Glomerular visceral epithelial cell (primary cell): ENCODE measurements at regions not wholly inside any gene's neighbourhood (a gene's known extent, or its start where the extent isn't known, plus 50 kb on each side); places are given as distances from the start of the nearest gene placed in this dataset.

Source experiments
- DNase-seq: peaks from one replicate; pipeline ENCODE4 v3.0.0-alpha.2; 2016; ENCODE audit errors: extremely low spot score

- no peak for DNase-seq
Measured at GRCh38 chr19:31160336-31160926, 188.8 kb downstream of the TSHZ3 start.

DNA sequence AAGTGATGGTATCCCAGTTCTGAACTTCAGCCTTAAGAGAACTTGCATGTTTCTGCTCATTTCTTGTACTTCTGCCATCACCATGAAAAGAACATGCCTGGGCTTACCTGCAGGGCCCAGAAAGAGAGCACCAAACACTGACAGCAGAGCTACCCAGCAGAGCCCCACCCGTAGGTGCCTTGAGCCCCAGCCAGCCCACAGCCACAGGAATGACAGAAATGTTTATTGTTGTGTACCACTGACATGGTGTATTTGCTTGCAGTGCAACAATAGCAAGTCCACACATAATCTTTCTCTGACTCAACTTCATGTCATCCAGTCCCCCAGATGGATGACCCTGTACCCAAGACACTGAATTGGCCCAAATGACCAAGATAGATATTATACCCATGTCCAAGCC lies 195.2 kb downstream of the TSHZ3 start:
- DNase-seq: peak; percentile 44

GRCh38 chr19:31152906-31153305 lies 196.3 kb downstream of the TSHZ3 start:
- DNase-seq: no peak

- DNase-seq: no peak
Measured at GRCh38 chr19:31149441-31149941, 199.7 kb downstream of the TSHZ3 start.

GRCh38 chr19:31148671-31149070 lies 200.6 kb downstream of the TSHZ3 start:
- DNase-seq: no peak

GRCh38 chr19:31147234-31147633 lies 202.0 kb downstream of the TSHZ3 start:
- no peak for DNase-seq

- no peak for DNase-seq
Measured at GRCh38 chr19:31146546-31147183, 202.6 kb downstream of the TSHZ3 start.

DNA sequence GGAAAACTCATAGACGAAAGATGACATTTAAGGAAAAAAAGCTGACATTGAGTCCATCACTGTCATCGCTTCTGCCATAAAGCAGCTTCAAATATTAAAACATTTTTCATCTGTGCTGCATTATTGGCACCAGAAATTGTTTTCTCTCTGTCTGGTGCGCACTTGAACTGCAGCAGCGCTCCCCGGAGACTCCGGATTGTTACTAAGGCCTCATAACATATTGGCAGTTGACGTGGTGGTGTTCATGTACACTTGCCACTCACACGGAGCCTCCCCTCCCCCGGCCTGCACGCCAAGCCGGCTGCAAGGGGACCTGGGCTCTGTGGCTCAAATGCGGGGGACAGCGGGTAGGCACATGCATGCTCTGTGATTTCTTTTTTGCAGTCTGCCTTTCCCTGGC lies 203.2 kb downstream of the TSHZ3 start:
- DNase-seq: no peak

DNA sequence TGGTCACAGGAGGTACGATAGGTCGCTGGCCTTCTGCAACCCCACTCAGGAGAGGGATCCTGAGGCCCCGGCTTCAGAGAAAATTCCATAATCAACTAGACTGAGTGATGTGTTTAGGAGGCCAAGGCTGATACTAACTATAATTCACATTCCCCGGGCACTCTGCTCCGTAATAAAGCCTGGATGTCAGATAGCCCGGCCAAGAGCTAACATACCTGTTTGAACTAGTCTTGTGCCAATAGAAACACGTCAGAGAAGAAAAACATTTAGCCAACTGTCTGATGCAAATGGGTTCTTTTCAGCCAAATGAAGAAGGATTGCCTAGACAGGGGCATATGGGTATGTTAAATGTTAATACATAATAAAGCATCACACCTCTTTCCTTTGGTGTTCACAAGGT lies 204.2 kb downstream of the TSHZ3 start:
- no peak for DNase-seq

- no peak for DNase-seq
Measured at GRCh38 chr19:31144075-31144870, 205.0 kb downstream of the TSHZ3 start.

- peak; percentile 89 for DNase-seq
Measured at GRCh38 chr19:31141301-31141700, 207.9 kb downstream of the TSHZ3 start.

GRCh38 chr19:31140717-31141116 lies 208.5 kb downstream of the TSHZ3 start:
- peak; percentile 87 for DNase-seq

GRCh38 chr19:31139871-31140505 lies 209.2 kb downstream of the TSHZ3 start:
- DNase-seq: peak; percentile 86

GRCh38 chr19:31138077-31138476 lies 211.2 kb downstream of the TSHZ3 start:
- no peak for DNase-seq

- DNase-seq: no peak
Measured at GRCh38 chr19:31135841-31136240, 213.4 kb downstream of the TSHZ3 start.

DNA sequence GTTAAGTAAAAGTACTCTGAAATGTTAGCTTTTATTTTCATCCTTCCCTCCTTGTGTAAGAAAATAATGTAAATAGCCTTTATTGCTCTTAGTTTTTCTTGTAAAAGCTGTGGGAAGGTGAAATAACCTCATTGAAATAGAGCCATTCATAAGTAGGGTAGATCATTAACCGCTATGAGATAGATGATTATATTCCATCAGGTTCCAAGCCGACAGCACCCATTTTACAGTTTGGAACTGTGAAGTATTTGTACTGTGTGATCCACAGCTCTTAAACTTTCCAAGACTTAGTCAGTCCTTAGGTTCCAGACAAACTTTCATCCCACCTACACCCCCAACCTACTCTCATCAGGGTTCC lies 216.5 kb downstream of the TSHZ3 start:
- DNase-seq: no peak

DNA sequence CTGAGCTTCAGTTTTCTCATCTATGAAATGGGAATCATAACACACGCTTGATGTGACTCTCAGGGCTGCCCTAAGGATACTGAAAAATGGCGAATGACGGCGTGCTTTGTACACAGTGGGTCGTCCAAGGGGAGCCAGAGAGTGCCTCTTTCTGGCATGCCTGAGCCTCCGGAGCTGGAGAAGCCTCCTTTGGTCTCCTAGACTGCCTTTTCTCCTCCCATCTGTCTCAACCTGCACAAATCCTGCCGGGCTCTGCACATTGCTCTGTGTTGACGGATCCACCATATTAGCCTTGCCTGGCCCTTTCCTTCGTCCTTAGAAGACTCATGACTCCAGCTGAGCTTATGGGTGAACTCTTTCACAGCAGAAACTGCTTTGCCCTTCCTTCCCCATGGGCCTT lies 220.9 kb downstream of the TSHZ3 start:
- DNase-seq: no peak

DNA sequence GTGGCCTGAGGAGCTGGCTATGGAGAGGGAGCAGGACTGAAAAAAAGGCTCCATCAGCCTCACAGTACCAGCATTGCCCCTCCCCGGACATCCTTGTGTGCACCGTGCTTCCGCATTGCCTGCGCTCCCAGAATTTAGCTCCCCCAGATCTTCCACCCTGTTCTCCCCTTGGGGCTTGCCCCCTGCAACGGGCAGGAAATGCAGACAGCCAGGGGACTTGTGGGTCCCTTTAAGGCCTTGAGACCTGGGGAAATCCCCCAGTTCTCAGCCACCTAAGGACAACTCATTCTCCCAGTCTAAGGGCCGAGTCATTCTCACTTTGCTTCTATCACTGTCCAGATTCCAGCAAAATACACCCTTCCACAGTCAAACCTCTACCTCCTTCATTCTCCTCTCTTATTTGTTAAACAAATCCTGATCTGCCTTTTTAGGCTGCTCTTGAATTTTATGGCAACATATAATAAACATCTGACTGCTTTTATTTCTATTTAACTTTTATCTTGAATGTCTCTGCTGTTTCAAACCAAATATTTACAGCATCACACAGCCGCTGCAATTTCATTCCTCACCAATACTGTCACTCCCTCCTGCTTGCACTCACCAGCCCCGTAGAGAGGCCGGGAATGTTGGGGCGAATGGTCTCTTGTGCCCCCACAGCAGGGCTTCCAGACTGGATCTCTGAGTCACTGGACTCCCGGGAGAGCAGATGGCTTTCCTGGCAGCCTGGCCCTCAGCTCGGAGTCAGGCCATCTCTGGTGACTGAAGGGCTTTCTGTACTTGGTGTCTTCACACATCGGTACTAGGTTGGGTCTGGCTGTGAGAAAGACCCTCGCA lies 221.9 kb downstream of the TSHZ3 start:
- DNase-seq: peak; percentile 90

- no peak for DNase-seq
Measured at GRCh38 chr19:31126236-31126635, 223.0 kb downstream of the TSHZ3 start.

- DNase-seq: no peak
Measured at GRCh38 chr19:31125071-31125470, 224.2 kb downstream of the TSHZ3 start.

DNA sequence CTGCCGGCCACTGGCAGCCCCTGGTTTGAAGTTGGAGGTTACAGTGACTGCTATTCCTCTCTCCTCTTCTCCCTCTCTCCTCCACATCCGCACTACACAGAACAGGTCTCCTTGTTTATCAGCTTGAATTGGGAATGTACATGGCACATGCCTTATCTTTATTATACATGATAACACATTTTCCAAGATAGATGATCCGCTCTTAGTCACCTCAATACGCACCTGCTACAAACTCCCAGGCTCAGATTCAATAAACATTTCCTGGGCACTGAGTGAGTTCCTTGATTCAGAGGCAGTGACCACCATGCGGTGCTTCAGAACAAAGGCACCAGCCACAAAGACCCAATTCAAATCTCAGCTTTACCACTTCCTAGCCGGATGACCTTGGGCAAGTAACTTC lies 227.7 kb downstream of the TSHZ3 start:
- DNase-seq: no peak

DNA sequence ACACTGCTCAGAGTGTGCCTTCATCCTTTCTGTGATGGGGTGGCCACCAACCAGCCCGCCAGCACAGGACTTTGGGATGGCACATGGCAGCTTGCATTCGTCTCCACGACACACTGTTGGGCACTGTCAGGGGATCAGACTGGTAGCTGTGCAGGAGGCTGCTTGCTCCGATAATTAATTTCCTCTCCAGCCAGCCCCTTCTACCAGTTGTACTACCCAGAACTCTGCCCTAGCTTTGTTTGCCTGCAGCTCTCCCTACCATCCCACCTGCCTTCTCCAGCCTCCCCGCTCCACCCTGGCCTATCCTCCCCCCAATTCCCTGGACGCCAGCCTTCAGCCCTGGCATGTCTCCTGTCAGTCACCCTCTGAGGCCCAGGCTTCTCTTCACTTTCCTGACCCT lies 228.3 kb downstream of the TSHZ3 start:
- no peak for DNase-seq
